ENCODE measurements at regions not wholly inside any gene's neighbourhood (a gene's known extent, or its start where the extent isn't known, plus 50 kb on each side); places are given as distances from the start of the nearest gene placed in this dataset.
"Not testable (repeated sequence)": the region's sequence is repeated elsewhere in the genome, so short reads cannot be mapped to it uniquely, and the experiment has no call there.

- DNase-seq (ENCODE audit: low read depth), result no peak
- H3K4me3 ChIP-seq (ENCODE audit: low read length), result no peak overlapping the region
- no peak for TF ChIP-seq CTCF (conservative IDR thresholded peaks at IDR 0.05; ENCODE audit: low read depth, low read length)
Observed at GRCh38 chr4:124151031-124151430, 561.5 kb downstream of the ANKRD50 start.

GRCh38 chr4:124152132-124152531 lies 560.4 kb downstream of the ANKRD50 start:
- no peak overlapping the region for H3K4me3 ChIP-seq (ENCODE audit: low read length)
- no peak for DNase-seq (ENCODE audit: low read depth)
- TF ChIP-seq CTCF (conservative IDR thresholded peaks at IDR 0.05; ENCODE audit: low read depth, low read length), result no peak

GRCh38 chr4:124155239-124155638 lies 557.3 kb downstream of the ANKRD50 start:
- no peak for DNase-seq (ENCODE audit: low read depth)
- TF ChIP-seq CTCF (conservative IDR thresholded peaks at IDR 0.05; ENCODE audit: low read depth, low read length), result no peak
- no peak overlapping the region for H3K4me3 ChIP-seq (ENCODE audit: low read length)

- no peak for TF ChIP-seq CTCF (conservative IDR thresholded peaks at IDR 0.05; ENCODE audit: low read depth, low read length)
- DNase-seq (ENCODE audit: low read depth), result no peak
- H3K4me3 ChIP-seq (ENCODE audit: low read length), result no peak overlapping the region
Observed at GRCh38 chr4:124157396-124158083, 555.0 kb downstream of the ANKRD50 start.

- DNase-seq (ENCODE audit: low read depth), result no peak
- TF ChIP-seq CTCF (conservative IDR thresholded peaks at IDR 0.05; ENCODE audit: low read depth, low read length), result no peak
- no peak overlapping the region for H3K4me3 ChIP-seq (ENCODE audit: low read length)
Observed at GRCh38 chr4:124163401-124163800, 549.1 kb downstream of the ANKRD50 start.

GRCh38 chr4:124167602-124168001 lies 544.9 kb downstream of the ANKRD50 start:
- H3K4me3 ChIP-seq (ENCODE audit: low read length), result no peak overlapping the region
- TF ChIP-seq CTCF (conservative IDR thresholded peaks at IDR 0.05; ENCODE audit: low read depth, low read length), result no peak
- no peak for DNase-seq (ENCODE audit: low read depth)

- DNase-seq (ENCODE audit: low read depth); H3K4me3 ChIP-seq (ENCODE audit: low read length): not testable (repeated sequence)
Observed at GRCh38 chr4:124169524-124169923, 543.0 kb downstream of the ANKRD50 start.
